ENCODE measurements at regions not wholly inside any gene's neighbourhood (a gene's known extent, or its start where the extent isn't known, plus 50 kb on each side); places are given as distances from the start of the nearest gene placed in this dataset.
A peak's percentile ranks its signal among the peaks of the same experiment; 100 is the strongest.

- Histone ChIP-seq H3K4me1 (ENCODE audit: insufficient read depth) (no peaks in the 10 kb centered on the region), H3K27me3 (ENCODE audit: insufficient read depth) (no peaks in the 10 kb centered on the region), H3K4me2 (no peak overlapping the region), H3K4me3 (no peak overlapping the region), H3F3A (replicated peaks; ENCODE audit: low read depth) (no peaks in the 10 kb centered on the region), H3K79me2 (replicated peaks; ENCODE audit: insufficient read depth) (no peaks in the 10 kb centered on the region), H3K36me3 (ENCODE audit: insufficient read depth) (no peaks in the 10 kb centered on the region), H3K9me2 (ENCODE audit: insufficient read depth) (no peaks in the 10 kb centered on the region), H4K20me1 (replicated peaks; ENCODE audit: insufficient read depth) (no peaks in the 10 kb centered on the region; the same call in 1 of the 2 replicates), H3K27ac (ENCODE audit: low read depth) (no peak overlapping the region), H2AFZ (0 out of 2 replicates have a peak overlapping the region, but pooled peaks have one; percentile 9)
- no peaks in the 10 kb centered on the region for H3K36me3 Mint-ChIP-seq (ENCODE audit: low read depth)
- TF ChIP-seq CTCF (conservative IDR thresholded peaks at IDR 0.05; ENCODE audit: low read depth in 2 of 2) (no peak), JUNB (IDR thresholded peaks at IDR 0.05; ENCODE audit: unreplicated experiment) (no peak), EZH2phosphoT487 (IDR thresholded peaks at IDR 0.05; ENCODE audit: unreplicated experiment) (no peak), ZNF114 (CRISPR knock-in tag; IDR thresholded peaks at IDR 0.05) (no peak), STAT1 (IDR thresholded peaks at IDR 0.05; ENCODE audit: unreplicated experiment) (no peak), POLR2AphosphoS5 (IDR thresholded peaks at IDR 0.05; ENCODE audit: low read depth) (no peak), CREB1 (CRISPR knock-in tag; IDR thresholded peaks at IDR 0.05; ENCODE audit: low read depth) (no peak), REST (IDR thresholded peaks at IDR 0.05; ENCODE audit: unreplicated experiment) (no peak), ZNF331 (CRISPR knock-in tag; IDR thresholded peaks at IDR 0.05; ENCODE audit: low read depth) (no peak), NANOG (IDR thresholded peaks at IDR 0.05; ENCODE audit: borderline replicate concordance) (no peak), ETS1 (IDR thresholded peaks at IDR 0.05) (no peak), ZNF462 (CRISPR knock-in tag; IDR thresholded peaks at IDR 0.05) (no peak), EZH2 (IDR thresholded peaks at IDR 0.05; ENCODE audit: low read depth, unreplicated experiment) (no peak)
- no peaks in the 10 kb centered on the region for H3K9me3 Mint-ChIP-seq
- H3K4me3 Mint-ChIP-seq: no peak overlapping the region
- H3K4me1 Mint-ChIP-seq: peaks cover 3% of the 10 kb centered on the region; the same call in 1 of the 3 replicates
- DNase-seq (ENCODE audit: low spot score) (no peak), ATAC-seq (no peak)
- no peak overlapping the region for H3K27ac Mint-ChIP-seq
- H3K27me3 Mint-ChIP-seq (ENCODE audit: insufficient read depth, low read depth, poor library complexity): peaks cover 2% of the 10 kb centered on the region
Measured at GRCh38 chr18:73119574-73119973, 251.8 kb upstream of the NETO1 start.

Data from GM23338 (cell line).